H7 (cell line): ENCODE measurements at regions not wholly inside any gene's neighbourhood (a gene's known extent, or its start where the extent isn't known, plus 50 kb on each side); places are given as distances from the start of the nearest gene placed in this dataset.
"Not testable (repeated sequence)": the region's sequence is repeated elsewhere in the genome, so short reads cannot be mapped to it uniquely, and the experiment has no call there.

ENCODE experiments used
- DNase-seq: peaks from one replicate; pipeline ENCODE4 v3.0.0; 2012
- H3K27me3 ChIP-seq: 2 replicates; pipeline ENCODE4 v1.6.0; 2011; ENCODE audit warnings: mild to moderate bottlenecking, low read length; ENCODE audit not compliant: control insufficient read depth, insufficient read depth
- H3K36me3 ChIP-seq: replicated peaks from 2 replicates; pipeline ENCODE4 v1.5.1; 2011; ENCODE audit warnings: low read length; ENCODE audit not compliant: control insufficient read depth, insufficient read depth
- H3K4me3 ChIP-seq: 2 replicates; pipeline ENCODE4 v1.5.1; 2011; ENCODE audit warnings: low read depth, mild to moderate bottlenecking, control low read depth, low read length, moderate library complexity; ENCODE audit not compliant: insufficient read depth

GRCh38 chr1:87398641-87399040 lies 70.0 kb downstream of the LMO4 start:
- no peaks in the 10 kb centered on the region for H3K36me3 ChIP-seq
- no peak for DNase-seq
- H3K27me3 ChIP-seq: no peaks in the 10 kb centered on the region
- no peak overlapping the region for H3K4me3 ChIP-seq

GRCh38 chr1:87399264-87399663 lies 70.6 kb downstream of the LMO4 start:
- Histone ChIP-seq H3K4me3 (no peak overlapping the region), H3K36me3 (no peaks in the 10 kb centered on the region), H3K27me3 (no peaks in the 10 kb centered on the region)
- no peak for DNase-seq

GRCh38 chr1:87399701-87400100 lies 71.0 kb downstream of the LMO4 start:
- DNase-seq: no peak
- H3K4me3 ChIP-seq: no peak overlapping the region
- no peaks in the 10 kb centered on the region for H3K27me3 ChIP-seq
- no peaks in the 10 kb centered on the region for H3K36me3 ChIP-seq

GRCh38 chr1:87400813-87401212 lies 72.1 kb downstream of the LMO4 start:
- H3K27me3 ChIP-seq: no peaks in the 10 kb centered on the region
- DNase-seq: no peak
- no peaks in the 10 kb centered on the region for H3K36me3 ChIP-seq
- H3K4me3 ChIP-seq: no peak overlapping the region

- Histone ChIP-seq H3K27me3 (no peaks in the 10 kb centered on the region), H3K36me3 (no peaks in the 10 kb centered on the region), H3K4me3 (no peak overlapping the region)
- no peak for DNase-seq
These were observed 73.7 kb downstream of the LMO4 start for GRCh38 chr1:87402241-87403002.

GRCh38 chr1:87403061-87403820 lies 74.6 kb downstream of the LMO4 start:
- H3K4me3 ChIP-seq: no peak overlapping the region
- DNase-seq: no peak
- H3K27me3 ChIP-seq: no peaks in the 10 kb centered on the region
- no peaks in the 10 kb centered on the region for H3K36me3 ChIP-seq

- Histone ChIP-seq H3K27me3 (no peaks in the 10 kb centered on the region), H3K4me3 (no peak overlapping the region), H3K36me3 (no peaks in the 10 kb centered on the region)
- no peak for DNase-seq
These were observed 75.6 kb downstream of the LMO4 start for GRCh38 chr1:87404296-87404695.

- Histone ChIP-seq H3K27me3 (no peaks in the 10 kb centered on the region), H3K4me3 (no peak overlapping the region), H3K36me3 (no peaks in the 10 kb centered on the region)
- no peak for DNase-seq
These were observed 80.1 kb downstream of the LMO4 start for GRCh38 chr1:87408665-87409248.

- no peak for DNase-seq
- no peaks in the 10 kb centered on the region for H3K27me3 ChIP-seq
- no peaks in the 10 kb centered on the region for H3K36me3 ChIP-seq
- H3K4me3 ChIP-seq: no peak overlapping the region
These were observed 82.2 kb downstream of the LMO4 start for GRCh38 chr1:87410776-87411480.

GRCh38 chr1:87413846-87414245 lies 85.2 kb downstream of the LMO4 start:
- DNase-seq, H3K27me3 ChIP-seq, H3K36me3 ChIP-seq, H3K4me3 ChIP-seq: not testable (repeated sequence)

GRCh38 chr1:87418048-87418447 lies 89.4 kb downstream of the LMO4 start:
- no peaks in the 10 kb centered on the region for H3K36me3 ChIP-seq
- H3K27me3 ChIP-seq: no peaks in the 10 kb centered on the region
- H3K4me3 ChIP-seq: no peak overlapping the region
- no peak for DNase-seq

- no peak for DNase-seq
- Histone ChIP-seq H3K36me3 (no peaks in the 10 kb centered on the region), H3K27me3 (no peaks in the 10 kb centered on the region), H3K4me3 (no peak overlapping the region)
These were observed 93.1 kb downstream of the LMO4 start for GRCh38 chr1:87421809-87422208.

- no peaks in the 10 kb centered on the region for H3K27me3 ChIP-seq
These were observed 95.9 kb downstream of the LMO4 start for GRCh38 chr1:87424541-87424940.

GRCh38 chr1:87426463-87427249 lies 98.0 kb downstream of the LMO4 start:
- H3K4me3 ChIP-seq: no peak overlapping the region
- DNase-seq: no peak
- H3K27me3 ChIP-seq: no peaks in the 10 kb centered on the region
- no peaks in the 10 kb centered on the region for H3K36me3 ChIP-seq

More at GRCh38 chr1:87424541-87424940, 95.9 kb downstream of the LMO4 start:
- Histone ChIP-seq H3K36me3 (no peaks in the 10 kb centered on the region), H3K4me3 (no peak overlapping the region)
- DNase-seq: no peak
